Fibroblast of gingiva (primary cell): ENCODE measurements at regions not wholly inside any gene's neighbourhood (a gene's known extent, or its start where the extent isn't known, plus 50 kb on each side); places are given as distances from the start of the nearest gene placed in this dataset.

ENCODE experiments used
- DNase-seq: peaks from one replicate; pipeline ENCODE4 v3.0.0-alpha.2; 2011; ENCODE audit warnings: low read depth

DNA sequence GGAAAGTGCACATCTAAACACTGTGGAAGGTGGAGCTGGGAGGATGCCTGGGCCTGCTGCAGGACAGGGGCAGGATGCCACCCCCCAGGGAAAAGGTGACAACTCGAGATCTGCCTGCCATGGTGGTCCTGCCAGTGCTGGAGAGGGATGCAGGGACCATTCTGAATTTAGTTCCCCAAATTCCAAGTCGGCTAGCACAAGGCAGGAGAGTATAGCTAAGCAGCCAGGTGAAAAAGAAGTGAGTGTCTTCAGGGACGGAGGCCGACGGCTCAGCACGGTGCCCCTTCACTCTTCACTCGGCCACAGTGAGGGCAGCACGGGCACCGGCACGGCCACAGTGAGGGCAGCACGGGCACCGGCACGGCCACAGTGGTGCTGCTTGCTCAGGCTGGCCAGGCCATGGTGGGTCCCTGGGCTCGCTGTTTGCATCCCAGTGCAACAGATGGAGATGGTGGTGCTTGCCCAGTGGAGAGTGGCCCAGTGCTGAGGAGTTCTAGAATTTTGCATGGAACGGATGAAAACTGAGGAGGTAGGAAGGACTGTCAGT lies 161.3 kb upstream of the SHH start:
- no peak for DNase-seq

DNA sequence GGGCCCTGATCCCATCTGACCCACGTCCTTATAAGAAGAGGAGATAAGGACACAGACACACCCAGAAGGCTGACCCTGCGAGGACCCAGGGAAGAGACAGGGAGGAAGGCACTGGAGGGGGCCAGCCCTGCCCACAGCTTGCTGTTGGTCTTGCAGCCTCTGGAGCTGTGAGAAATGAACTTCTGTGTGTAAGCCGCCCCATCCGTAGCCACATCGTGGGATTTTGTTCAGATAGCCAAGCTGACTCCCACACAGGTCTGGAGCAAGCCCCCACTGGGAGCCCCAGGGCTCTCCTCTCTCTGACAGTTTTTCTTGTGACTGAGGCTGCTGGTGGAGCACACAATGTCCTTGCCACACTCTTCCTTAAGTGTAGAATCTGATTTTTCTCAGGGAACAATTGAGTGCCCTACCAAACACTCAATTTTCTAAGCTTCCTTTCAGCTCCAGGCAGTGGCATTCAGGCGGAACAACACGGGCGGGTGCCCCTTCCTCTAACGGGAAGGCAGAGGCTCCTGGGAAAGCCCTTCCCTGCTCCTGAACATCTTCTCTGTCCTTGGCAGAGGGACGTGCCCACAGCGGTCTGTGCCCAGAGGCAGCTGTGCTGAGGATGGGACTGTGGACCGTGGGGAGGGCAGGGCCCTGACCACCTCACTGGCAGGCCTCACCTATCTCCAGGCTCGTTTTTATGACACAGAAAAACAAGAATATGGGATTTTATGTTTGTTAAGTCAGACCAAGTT lies 160.6 kb upstream of the SHH start:
- DNase-seq = no peak

DNA sequence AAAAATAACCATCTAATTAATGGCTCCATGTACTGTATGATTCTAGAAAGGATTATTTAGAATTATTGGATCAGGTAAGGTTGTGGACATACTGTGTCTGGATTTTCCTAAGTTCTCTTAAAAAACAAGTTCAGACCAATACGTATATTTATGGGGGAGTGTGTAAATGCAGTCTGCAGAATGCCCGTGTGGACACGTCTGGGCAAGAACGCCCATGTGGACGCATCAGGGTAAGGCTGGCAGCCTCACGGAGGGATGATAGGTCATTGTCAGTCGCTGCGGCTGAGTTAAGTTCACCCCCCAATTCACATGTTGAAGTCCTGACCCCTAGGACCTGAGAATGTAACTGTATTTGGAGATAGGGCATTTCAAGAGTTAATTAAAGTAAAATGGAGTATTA lies 160.0 kb upstream of the SHH start:
- DNase-seq = no peak

DNA sequence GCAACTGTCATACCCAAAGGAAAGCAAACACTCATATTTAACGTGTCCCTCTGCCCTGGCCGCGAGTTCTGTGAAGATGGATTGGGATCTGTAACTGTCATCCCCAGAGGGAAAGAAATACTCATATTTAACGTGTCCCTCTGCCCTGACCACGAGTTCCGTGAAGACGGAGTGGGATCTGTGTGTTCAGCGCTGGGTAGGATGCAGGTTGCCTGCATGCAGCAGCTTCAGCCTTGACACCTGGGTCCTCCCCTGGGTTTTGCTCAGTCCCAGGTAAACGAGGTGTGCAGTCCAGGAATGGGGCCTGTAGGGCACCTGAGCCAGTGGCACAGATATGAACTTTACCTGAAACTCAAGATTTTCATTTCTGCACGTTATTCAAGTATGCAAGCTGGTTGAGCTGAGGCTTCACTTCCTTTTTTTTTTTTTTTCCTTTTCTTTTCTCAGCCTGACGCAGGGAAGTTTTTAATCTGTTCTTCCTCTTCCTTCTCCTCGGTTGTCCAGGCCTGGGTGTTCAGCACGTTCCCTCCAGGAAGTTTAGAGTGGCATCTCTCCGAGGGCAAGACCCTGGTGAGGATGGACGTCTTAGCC lies 159.0 kb upstream of the SHH start:
- DNase-seq = no peak

DNA sequence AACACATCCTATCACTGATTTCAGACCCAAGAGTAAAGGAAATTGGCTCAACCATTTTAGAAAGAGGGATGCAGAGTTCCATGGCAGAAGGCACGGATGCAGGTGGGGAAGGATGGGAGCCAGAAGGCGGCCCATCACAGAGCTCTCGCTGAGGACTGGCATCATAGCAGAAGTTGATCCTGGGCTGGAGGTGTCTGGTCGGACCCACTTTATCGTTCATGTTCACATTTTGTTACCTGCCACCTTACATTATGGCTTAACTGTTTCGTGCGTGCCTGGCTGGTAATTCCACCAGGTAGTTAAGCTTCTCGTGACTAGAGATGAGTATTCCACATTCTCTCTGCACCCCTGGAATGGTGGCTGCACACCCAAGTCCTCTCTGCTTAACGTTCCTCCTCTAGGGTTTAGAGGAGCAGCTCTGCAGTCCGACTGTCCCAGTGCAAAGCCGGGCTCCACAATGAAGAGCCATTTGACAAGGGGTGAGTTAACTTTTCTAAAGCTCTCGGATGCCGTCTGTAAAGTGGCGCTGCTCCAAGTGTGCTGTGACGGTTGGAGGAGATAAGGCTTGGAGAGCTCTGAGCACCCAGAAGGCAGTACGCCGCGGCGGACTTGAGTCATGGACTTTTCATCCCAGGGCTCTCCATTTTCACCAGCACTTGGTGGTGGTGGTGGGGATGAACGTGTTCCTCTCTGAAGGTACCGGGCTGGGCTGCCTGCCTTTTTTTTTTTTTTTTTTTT lies 157.1 kb upstream of the SHH start:
- no peak for DNase-seq

DNA sequence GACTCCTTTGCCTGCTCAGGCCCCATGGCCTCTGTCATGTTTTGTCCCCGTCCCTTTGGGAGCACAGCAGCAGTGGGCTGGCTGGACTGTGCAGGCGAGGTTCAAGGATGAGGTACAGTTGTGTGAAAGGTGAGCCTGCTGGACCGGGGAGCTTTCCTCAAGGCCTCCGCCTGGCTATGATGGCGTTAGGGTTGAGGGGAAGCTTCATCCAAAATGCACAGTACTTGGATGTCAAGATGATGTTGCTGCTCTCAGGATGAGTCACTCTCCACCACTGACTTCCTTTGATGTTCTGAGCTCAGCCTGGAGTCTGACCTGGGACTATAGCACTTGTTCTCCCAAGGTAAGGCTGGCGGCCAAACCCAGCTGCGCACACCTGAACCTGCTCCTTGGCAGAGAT lies 152.7 kb upstream of the SHH start:
- DNase-seq = no peak

DNA sequence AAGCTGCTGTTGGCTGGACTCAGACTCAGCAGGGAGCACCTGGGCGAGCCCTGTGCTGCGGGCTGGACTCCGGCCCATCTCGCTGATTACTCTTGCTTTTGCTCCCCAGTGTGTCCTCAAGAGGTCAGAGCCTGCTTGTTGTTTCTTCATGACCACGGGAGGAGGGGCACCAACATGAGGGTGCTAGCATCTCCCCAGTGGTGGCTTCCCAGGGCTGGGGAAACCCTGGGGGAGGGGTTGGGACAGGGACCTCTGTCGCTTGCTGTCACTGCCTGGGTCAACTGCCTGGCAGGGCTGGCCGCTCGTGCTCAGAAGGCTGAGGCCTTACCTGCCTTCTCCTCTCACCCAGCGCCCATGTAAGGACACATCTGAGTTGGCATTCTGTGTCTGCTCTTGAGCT lies 152.3 kb upstream of the SHH start:
- no peak for DNase-seq

DNA sequence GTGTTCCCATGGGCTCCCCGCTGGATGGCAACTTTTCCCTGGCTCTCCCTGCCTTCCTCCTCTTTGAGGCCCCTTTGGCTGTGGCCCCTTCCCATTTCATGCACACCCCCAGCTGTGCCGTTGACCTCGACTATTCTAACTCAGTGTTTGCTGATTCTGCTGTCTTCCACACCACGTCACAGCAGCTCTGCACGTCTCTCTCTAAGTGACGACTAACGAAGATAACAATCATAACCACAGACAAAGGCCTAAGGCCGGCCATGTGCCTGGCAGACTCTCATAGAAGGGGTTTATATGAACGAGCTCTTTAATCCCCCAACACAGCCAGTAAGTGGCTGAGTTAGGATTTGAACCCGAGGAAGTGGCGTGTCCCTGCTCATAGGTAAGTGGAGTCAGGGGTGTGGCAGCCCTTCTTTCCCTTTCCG lies 151.5 kb upstream of the SHH start:
- no peak for DNase-seq

DNA sequence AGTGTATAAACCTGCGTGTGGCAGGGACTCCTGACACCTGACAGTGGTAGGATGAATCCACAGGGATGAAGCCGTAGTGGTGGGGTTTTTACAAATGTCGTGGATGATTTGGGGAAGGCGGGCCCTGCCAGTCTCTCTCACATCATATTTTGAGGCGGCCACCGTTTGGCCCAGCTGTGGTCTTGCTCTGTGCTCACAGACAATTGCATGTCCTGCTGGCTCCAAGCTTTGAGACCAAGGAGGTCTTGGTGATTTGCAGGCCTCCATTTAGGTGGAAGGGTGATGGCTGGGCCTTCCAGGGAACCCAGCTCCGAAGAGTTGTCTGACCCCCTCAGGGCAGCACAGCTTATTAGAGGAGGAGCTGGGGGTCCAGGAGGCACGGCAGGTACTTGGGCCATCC lies 151.1 kb upstream of the SHH start:
- DNase-seq = no peak

DNA sequence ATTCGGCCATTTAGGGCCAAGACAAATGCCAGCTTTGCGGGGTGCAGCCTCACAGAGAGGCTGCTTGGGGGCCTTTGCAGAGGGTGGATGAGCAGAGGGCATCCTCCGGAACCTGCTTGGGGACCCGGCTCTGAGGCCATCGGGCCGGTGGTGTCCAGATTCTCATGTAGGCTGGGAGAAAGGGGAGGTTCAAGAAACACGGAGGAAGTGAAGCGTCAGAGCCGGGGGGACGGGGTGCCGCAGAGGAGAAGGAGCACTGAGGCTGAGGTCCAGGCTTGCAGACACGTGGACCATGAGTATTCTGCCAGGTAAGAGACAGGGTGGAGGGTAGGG lies 150.7 kb upstream of the SHH start:
- no peak for DNase-seq

DNA sequence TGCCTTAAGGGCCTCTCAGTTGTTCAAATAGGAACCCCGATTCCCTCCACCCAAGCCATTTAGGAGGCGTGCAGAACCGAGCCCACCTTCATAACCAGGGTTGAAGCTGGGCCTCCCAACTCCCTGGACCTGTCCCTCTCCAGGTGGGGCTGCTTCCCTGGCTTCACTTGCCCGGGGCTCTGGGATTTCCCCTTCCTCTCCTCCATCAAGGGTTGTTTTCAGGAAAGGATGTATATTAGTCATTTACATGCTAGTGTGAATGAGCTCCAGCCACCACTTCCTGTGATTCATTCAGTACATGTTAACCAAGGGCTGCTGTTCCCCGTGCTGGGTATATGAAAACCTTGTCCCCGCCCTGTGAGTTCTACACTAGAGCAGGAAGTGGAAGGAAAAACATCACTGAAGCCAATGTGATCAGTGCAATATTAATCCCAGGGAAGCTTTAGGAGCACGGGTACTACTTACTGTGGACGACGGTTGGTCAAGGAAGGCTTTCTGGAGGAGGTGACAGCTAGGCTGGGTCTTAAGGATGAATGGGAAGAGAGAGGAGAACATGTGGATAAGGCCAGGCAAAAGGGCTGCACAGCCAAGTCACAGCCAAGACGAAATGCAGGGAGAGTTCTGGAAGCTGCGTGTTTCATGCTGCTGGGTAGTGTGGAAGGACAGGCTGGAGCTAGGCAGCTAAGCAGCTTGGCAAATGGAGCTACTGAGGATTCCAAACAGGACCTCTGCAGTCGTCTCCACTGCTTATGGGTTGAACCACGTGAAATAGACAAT lies 150.1 kb upstream of the SHH start:
- no peak for DNase-seq

DNA sequence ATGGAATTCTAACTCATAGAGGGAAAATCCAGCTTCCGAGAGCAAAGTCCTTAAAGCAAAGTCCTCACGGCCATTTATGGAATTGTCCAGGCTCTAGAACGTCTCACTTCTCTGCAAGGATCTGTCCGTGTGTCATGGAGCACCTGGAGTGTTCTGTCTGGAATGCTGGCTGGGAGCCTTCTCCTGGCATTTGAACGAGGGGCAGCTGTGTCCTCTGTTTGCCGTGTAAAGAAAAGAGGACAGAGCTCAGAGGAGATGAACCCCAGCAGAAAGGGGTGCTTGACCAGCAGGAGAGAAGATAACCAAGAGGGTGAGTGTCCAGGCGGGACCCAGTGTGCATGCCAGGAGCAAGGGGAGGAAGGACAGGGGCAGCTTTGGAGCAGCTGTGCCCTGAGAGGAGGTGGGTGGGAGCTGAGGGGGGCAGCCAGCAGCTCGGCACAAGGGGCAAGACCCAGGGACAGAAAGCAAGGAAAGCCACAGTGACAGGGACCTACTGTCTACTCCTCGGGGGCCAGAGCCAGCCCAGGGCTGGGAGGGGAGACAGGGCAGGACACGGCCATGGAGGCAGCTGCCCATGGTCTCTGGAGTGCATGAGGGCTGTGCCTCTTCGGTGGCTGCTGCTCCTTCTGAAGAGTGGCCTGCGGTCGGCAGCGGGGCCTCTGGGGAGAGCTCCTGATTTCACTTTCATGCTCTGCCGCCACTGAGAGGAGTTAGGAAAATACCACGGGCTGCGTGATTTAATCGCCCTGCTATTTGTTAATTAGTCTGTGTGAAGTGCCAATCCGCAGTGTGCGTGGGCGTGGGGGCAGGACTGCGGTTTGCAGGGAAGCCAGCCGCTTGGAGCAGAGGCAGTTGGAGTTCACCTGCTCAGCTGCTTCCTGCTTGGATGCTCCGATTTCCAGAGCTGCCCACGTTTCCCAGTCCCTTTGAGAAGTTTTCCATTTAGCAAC lies 149.3 kb upstream of the SHH start:
- no peak for DNase-seq

DNA sequence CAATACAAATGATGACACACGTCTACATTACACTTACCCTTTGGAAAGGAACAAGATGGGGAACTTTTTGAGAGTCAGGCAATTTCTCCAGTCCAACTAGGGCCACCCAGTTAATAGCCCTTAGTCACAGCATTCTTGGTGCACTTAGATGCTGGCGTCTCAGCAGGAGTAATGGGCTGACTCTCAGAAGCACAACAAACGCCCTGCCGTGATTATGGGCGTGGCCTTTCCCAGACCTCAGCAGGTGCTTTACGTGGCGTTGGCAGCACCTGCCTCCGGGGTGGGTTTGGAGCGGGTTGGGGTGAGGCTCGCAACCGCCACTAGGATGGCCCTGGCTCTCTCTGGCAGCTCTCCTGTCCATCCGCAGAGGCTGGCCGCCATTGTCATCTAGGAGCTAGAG lies 147.6 kb upstream of the SHH start:
- DNase-seq = no peak

DNA sequence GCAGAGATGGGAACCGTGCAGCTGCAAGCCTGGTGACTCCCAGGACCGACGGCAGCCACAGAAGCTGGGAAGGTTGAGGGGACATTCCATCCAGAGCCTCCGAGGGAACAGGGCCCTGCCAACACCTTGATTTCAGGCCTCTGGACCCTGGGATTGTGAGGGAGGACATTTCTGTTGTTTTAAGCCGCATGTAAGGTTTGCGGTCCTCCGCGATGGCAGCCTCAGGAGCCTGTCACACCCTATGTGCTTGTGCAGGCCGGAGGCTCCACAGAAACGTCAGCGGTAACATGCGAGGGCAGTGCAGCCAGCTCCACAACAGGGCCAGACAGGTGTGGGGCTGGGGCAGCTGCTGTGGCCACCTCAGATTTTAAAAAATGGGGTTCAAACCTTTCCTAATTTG lies 144.7 kb upstream of the SHH start:
- no peak for DNase-seq

DNA sequence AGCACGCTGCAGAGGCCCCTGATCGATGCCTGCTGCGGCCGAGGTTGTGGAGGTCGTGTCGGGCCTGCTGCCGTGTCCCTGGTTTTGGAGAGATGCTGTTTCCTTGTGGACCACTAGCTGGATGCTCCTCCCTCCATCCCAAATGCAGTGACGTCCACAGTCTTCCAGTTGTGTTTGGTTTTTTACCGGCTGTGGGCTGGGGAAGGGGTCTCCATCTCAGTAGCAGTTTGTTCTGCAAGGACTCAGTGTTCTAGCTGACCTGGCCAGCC lies 143.0 kb upstream of the SHH start:
- no peak for DNase-seq

DNA sequence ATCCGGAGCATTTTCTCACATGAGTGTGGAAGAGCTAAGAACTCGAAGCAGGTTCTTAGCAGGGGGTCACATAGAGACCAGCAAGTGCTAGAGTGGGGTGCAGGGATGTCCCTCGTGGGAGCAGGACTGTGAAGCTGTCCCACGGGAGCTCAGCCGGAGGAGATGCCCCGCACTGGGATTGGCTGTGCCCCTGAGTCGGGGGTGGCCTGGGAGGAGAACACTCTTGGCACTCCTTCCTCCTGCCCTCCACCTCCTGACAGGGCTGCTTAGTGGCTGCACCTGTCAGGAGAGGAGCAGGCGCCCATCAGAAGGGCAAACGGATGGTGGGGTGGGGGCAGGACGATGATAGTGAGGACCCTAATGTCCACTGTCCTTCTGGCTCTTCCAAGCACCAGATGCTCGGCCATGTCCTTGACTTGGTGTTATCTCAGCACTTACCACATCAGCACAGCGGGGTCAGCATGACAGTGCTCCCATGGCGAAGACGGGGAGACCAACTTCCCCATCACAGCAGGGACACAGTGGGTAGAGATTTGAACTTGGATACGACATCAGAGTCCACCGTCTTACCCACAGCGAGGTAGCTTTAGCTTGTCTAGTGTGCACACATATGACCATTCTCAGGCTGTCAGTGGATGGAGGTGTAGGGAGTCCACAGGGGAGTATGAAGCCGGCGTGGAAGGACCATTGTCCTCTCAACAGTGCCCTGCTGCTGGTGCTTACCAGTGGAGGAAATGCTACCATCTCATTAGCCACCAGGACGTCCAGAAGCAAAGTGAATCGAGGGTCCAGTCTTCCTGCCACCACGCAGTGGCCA lies 142.5 kb upstream of the SHH start:
- no peak for DNase-seq

DNA sequence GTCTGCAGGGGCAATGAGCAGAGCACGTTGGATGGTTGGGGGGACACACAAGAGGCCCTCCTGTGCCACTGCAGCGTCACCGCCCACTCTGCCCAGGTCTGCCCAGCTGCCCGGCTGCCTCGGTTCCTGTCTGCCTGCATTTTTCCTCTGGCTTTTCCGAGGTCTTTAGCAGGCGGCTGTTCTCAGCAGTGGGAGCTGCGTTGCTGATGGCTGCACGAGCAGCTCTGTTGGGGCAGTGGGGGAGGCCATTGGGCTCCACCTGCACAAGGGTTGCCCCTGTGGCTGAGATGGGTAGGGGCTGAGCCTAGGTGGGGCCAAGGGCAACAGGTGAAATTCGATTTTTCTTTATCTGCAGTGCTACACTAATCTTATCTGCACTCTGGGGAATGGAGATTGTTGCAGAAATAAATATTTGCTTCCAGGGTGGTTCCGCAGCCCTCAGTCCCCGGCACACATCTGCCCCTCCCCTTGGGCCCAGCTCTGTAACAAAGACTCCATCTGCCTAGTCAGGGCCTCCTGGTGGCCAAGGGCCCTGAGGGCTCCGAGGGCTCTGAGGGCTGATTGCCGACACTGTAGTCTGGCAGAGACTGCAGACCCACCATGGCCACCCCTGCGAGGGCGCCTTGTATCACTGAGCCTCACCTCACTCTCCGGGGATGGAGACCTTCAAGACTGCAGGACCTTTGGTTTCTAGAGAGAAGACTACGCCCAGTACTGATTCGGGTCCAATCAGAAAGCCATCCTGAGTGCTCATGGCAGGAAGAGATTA lies 141.7 kb upstream of the SHH start:
- DNase-seq = no peak

DNA sequence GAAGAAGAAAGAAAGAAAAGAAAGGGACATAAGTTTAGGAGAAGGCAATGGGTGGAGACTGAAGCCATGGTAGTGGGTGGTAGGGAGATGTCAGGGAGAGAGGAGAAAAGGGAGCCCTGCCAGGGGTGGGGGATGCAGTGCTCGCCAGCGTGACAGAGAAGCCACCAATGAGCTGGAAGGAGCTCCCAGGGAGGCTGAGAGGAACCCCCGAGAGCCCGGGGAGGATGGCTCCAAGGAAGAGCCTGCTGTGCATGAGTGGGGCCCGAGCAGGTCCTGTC lies 141.2 kb upstream of the SHH start:
- DNase-seq = no peak

DNA sequence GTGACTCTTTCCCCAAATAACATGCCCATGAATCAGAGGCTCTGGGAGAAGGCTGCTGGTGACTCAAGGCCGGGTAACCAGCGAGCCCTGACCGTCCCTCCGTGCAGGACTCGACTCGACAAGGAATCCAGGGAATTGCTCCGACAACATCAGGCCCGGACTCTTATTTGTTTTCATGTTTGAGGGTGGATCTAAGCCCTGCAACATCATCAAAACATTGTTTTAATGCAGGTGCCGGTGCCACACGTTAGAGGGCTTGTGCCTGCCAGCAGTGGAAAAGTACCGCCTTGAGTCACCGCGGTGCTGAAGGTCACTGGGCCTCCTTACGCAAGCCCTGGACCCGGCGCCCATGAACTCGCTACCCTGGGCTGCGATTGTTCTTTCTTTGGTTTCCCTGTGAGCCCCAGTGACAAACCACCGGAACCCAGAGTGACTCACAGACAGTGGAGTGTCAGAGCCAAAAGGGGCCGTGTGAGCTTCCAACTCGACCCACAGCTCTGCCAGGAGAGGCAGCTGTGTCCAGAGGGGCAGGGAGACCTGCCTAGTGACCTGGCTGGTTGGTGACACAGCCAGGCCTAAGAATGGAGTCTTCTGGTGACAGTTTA lies 139.4 kb upstream of the SHH start:
- DNase-seq = no peak
